ENCODE measurements at regions not wholly inside any gene's neighbourhood (a gene's known extent, or its start where the extent isn't known, plus 50 kb on each side); places are given as distances from the start of the nearest gene placed in this dataset.

GRCh38 chr1:157399984-157400382 is 152.3 kb downstream of the FCRL5 start:
- Histone ChIP-seq H3K27ac (replicated peaks in 1 of 4) (no peak overlapping the region), H3K4me3 (no peak overlapping the region), H3K27me3 (peaks cover 0 to 12% (median 0%) of the 10 kb centered on the region in 4 donors), H3K9me3 (no peaks in the 10 kb centered on the region), H3K36me3 (no peaks in the 10 kb centered on the region), H3K4me1 (no peaks in the 10 kb centered on the region)
- DNase-seq (ENCODE audit: extremely low spot score), result peak; percentile 62
- 71% methylated on average over 1 of the region's 1 CpG for WGBS
- TF ChIP-seq POLR2AphosphoS5 (IDR thresholded peaks at IDR 0.05) (no peak), EP300 (IDR thresholded peaks at IDR 0.05) (no peak), CTCF (IDR thresholded peaks at IDR 0.05) (no peak), POLR2A (IDR thresholded peaks at IDR 0.05; ENCODE audit: low read depth) (no peak)
- intact Hi-C loops (cut with DNase I), result no loop called here

- intact Hi-C loops (cut with DNase I), result no loop called here
- no peak for TF ChIP-seq CTCF (IDR thresholded peaks at IDR 0.05)
- TF ChIP-seq POLR2AphosphoS5 (IDR thresholded peaks at IDR 0.05), result no peak
- no peak for TF ChIP-seq EP300 (IDR thresholded peaks at IDR 0.05)
- no peak for TF ChIP-seq POLR2A (IDR thresholded peaks at IDR 0.05; ENCODE audit: low read depth)
- WGBS, result 74% methylated on average over 3 of the region's 3 CpGs
- Histone ChIP-seq H3K4me3 (no peak overlapping the region), H3K27me3 (peaks cover 0 to 12% (median 0%) of the 10 kb centered on the region in 4 donors), H3K4me1 (no peaks in the 10 kb centered on the region), H3K36me3 (no peaks in the 10 kb centered on the region), H3K27ac (replicated peaks in 1 of 4) (no peak overlapping the region), H3K9me3 (no peaks in the 10 kb centered on the region)
- no peak for DNase-seq (ENCODE audit: extremely low spot score)
These were observed 152.9 kb downstream of the FCRL5 start for GRCh38 chr1:157399343-157399983.

- WGBS, result 10% methylated on average over 5 of the region's 6 CpGs
- intact Hi-C loops (cut with DNase I), result no loop called here
- Histone ChIP-seq H3K27me3 (peaks cover 0 to 10% (median 0%) of the 10 kb centered on the region in 4 donors), H3K4me3 (no peak overlapping the region), H3K27ac (replicated peaks in 1 of 4) (no peak overlapping the region), H3K4me1 (peaks cover 0 to 4% (median 0%) of the 10 kb centered on the region in 4 donors), H3K9me3 (peaks cover 0 to 7% (median 0%) of the 10 kb centered on the region in 4 donors), H3K36me3 (no peaks in the 10 kb centered on the region)
- no peak for TF ChIP-seq CTCF (IDR thresholded peaks at IDR 0.05)
- no peak for TF ChIP-seq POLR2AphosphoS5 (IDR thresholded peaks at IDR 0.05)
- no peak for TF ChIP-seq POLR2A (IDR thresholded peaks at IDR 0.05; ENCODE audit: low read depth)
- no peak for TF ChIP-seq EP300 (IDR thresholded peaks at IDR 0.05)
- DNase-seq (ENCODE audit: extremely low spot score), result peak; percentile 64
These were observed 161.7 kb downstream of the FCRL5 start for GRCh38 chr1:157390651-157391050.

GRCh38 chr1:157388057-157388456 is 164.3 kb downstream of the FCRL5 start:
- no peak overlapping the region for H3K27ac ChIP-seq (replicated peaks in 1 of 4)
- no peak overlapping the region for H3K4me3 ChIP-seq
- no peak for TF ChIP-seq POLR2A (IDR thresholded peaks at IDR 0.05; ENCODE audit: low read depth)
- no peak for TF ChIP-seq CTCF (IDR thresholded peaks at IDR 0.05)
- TF ChIP-seq EP300 (IDR thresholded peaks at IDR 0.05), result no peak
- TF ChIP-seq POLR2AphosphoS5 (IDR thresholded peaks at IDR 0.05), result no peak

GRCh38 chr1:157384258-157384657 is 168.1 kb downstream of the FCRL5 start:
- no peaks in the 10 kb centered on the region for H3K9me3 ChIP-seq
- 47% methylated on average over 2 of the region's 2 CpGs for WGBS
- H3K4me3 ChIP-seq, result no peak overlapping the region
- TF ChIP-seq POLR2AphosphoS5 (IDR thresholded peaks at IDR 0.05) (no peak), CTCF (IDR thresholded peaks at IDR 0.05) (no peak), EP300 (IDR thresholded peaks at IDR 0.05) (no peak), POLR2A (IDR thresholded peaks at IDR 0.05; ENCODE audit: low read depth) (no peak)
- no peaks in the 10 kb centered on the region for H3K4me1 ChIP-seq
- peaks cover 0 to 32% (median 0%) of the 10 kb centered on the region in 4 donors for H3K27me3 ChIP-seq
- intact Hi-C loops (cut with DNase I), result no loop called here
- H3K27ac ChIP-seq (replicated peaks in 1 of 4), result no peak overlapping the region
- no peaks in the 10 kb centered on the region for H3K36me3 ChIP-seq
- no peak for DNase-seq (ENCODE audit: extremely low spot score)

More at GRCh38 chr1:157388057-157388456, 164.3 kb downstream of the FCRL5 start:
- Histone ChIP-seq H3K4me1 (peaks cover 0 to 4% (median 0%) of the 10 kb centered on the region in 4 donors), H3K9me3 (no peaks in the 10 kb centered on the region), H3K27me3 (peaks cover 0 to 11% (median 0%) of the 10 kb centered on the region in 4 donors), H3K36me3 (no peaks in the 10 kb centered on the region)
- DNase-seq (ENCODE audit: extremely low spot score), result peak; percentile 17
- intact Hi-C loops (cut with DNase I), result no loop called here
